ENCODE measurements at regions not wholly inside any gene's neighbourhood (a gene's known extent, or its start where the extent isn't known, plus 50 kb on each side); places are given as distances from the start of the nearest gene placed in this dataset.

- no peak for TF ChIP-seq POLR2A (IDR thresholded peaks at IDR 0.05)
- no peak for TF ChIP-seq CTCF (IDR thresholded peaks at IDR 0.05)
- TF ChIP-seq POLR2AphosphoS5 (IDR thresholded peaks at IDR 0.05): no peak
Observed at GRCh38 chrY:8342173-8342572, 995.1 kb upstream of the TSPY4 start.

All from stomach (tissue), 4 donors.